T-helper 22 cell (primary cell): ENCODE measurements at regions not wholly inside any gene's neighbourhood (a gene's known extent, or its start where the extent isn't known, plus 50 kb on each side); places are given as distances from the start of the nearest gene placed in this dataset.

Experiments
- DNase-seq: peaks from one replicate; pipeline ENCODE4 v3.0.0-alpha.2; 2020; ENCODE audit warnings: low read depth

DNA sequence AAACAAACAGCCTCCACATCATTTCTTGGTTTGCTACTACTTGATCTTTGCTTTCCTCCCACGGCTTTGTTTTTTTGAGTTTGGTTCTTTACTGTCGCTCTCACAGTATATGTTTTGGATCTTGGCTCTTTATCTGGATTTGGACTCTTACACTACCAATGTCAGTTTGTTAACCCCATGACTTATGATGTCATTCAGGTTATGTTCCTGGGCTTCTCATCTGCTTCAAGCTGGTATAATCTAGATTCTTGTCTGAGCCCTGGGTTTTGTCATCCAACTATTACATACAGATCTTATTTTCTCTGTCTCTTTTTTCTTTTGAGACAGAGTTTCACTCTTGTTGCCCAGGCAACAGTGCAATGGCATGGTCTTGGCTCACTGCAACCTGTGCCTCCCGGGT lies 482.9 kb upstream of the TEX13C start:
- DNase-seq = no peak

GRCh38 chrX:124842205-124842604 lies 477.5 kb upstream of the TEX13C start:
- DNase-seq = no peak

GRCh38 chrX:124860736-124861135 lies 458.9 kb upstream of the TEX13C start:
- DNase-seq = no peak

DNA sequence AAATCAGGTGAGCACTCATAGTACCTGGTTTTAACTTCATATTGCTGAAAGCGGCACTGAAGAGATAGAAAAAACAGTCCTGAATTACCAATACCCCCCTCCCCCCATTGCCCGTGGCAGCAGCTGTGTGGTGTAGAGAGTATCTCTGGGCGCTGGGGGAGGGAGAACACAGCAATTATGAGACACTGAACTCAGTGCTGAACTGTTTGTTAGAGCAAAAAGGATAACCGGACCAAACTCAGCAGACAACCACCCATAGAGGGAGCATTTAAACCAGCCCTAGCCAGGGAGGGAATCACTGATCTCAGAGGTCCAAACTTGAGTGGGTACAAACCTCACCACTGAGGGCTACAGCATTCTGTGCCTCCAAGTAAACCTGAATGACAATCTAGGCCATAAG lies 457.4 kb upstream of the TEX13C start:
- DNase-seq = no peak

DNA sequence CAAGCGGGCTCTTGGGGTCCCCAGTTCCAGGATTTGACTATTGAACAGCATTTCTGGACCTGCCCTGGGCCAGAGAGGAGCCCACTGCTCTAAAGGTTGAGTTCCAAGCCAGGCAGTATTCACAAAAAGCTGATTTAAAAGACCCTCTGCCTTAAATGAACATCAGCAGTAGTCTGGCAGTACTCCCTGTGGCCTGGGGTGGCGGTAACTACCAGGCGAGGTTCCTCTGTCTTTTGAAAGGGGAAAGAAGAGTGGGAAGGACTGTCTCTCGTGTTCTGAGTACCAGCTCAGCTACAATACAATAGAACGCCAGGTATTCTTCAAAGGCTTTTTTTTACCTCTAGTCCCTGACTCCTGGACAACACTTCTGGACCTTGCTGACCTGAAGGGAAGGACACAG lies 456.4 kb upstream of the TEX13C start:
- no peak for DNase-seq

GRCh38 chrX:124887572-124887971 lies 432.1 kb upstream of the TEX13C start:
- no peak for DNase-seq

GRCh38 chrX:124895947-124896346 lies 423.7 kb upstream of the TEX13C start:
- DNase-seq = no peak

- DNase-seq = no peak
These were observed 416.7 kb upstream of the TEX13C start for GRCh38 chrX:124902953-124903352.

GRCh38 chrX:124910611-124911010 lies 409.1 kb upstream of the TEX13C start:
- DNase-seq = no peak

- no peak for DNase-seq
These were observed 402.7 kb upstream of the TEX13C start for GRCh38 chrX:124917011-124917410.

- DNase-seq = no peak
These were observed 394.0 kb upstream of the TEX13C start for GRCh38 chrX:124925681-124926080.

- DNase-seq = no peak
These were observed 388.4 kb upstream of the TEX13C start for GRCh38 chrX:124931241-124931640.

DNA sequence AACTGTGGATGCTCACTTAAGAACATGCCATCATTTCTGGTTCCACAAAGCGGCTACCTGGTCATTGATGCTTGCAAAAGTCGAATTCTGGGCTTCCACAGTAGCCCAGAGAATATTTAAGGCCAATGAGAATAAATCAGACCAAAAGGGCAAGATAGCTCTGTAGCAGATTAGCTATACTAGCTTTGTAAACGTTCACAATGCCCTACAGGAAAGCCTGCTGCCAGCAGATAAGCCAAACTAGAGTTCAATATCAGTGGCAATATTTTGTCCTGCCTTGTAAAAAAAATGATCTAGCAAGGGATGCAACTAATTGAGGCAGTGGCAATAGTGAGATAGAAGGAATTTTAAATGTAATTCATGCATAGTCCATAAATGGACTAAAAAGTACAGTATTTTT lies 387.7 kb upstream of the TEX13C start:
- DNase-seq = no peak

DNA sequence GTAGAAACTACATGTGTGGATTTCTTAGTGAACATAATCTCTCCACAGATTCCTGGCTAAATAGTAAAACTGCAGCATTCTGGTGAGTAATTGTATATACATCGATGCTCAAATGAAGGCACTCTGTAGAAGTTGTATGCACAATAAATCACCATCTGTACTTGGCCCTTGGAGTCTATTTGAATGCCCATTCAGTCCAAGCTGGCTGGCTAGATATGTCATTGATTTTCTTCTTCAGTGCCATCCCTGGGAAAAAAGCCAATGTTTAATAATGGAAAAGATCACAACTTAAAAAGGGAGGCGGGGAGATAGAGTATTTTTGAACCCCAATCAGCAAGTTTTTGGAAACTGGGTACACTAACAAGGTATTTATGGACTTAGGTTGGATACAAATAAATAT lies 381.0 kb upstream of the TEX13C start:
- no peak for DNase-seq

DNA sequence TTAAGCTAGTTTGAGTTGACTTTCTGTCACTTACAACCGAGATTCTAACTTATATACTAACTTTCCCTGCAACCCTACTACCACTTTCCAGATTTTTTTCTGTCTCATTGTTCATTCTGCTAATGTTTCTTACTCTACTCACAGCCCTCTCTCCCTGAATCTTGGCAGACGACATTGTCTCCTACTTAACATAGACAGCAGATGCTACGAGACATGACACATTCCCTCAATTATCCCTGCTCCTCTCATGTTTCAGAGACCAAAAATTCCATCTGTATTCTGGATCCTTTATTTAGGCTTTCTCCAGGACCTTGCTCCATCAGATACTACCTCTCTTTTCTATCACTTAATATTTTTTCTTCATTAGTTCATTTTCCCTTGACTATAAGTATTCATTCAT lies 379.1 kb upstream of the TEX13C start:
- DNase-seq = no peak

DNA sequence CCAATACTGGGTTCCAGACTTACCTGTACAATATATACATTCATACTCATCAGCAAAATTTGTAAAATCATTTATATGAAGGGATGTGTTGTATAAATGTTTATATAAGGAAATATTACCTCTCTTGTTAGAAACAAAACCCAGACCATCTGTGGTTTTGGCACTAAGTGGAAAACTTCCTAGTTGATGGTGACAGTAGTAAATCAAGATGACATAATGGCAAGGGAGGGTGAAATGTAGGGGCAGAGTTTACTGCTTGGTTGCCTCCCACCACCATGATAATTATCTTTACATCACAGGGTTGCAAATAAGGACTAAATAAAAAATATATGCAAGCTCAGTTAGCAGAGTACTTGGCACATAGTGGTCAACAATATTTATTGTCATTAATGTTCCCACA lies 365.3 kb upstream of the TEX13C start:
- no peak for DNase-seq

- DNase-seq = no peak
These were observed 359.2 kb upstream of the TEX13C start for GRCh38 chrX:124960454-124960853.

DNA sequence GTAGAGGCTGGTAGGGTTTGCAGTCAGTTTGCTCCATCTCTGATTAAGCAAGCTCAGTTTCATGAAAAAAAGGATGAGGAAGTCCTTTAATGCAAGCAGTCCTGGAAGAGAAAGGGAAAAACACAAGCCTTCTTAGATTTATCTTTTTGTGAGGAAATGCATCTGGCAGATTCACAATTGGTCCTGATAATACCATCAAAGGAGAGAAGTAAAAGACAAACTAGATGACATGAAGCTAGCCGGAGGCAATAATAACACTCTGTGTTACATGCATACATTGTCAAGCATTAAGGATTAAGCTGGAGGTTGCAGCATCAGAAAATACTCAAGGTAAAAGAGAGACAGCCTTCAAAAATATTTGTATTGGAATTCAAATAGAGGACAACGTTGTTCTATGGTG lies 356.0 kb upstream of the TEX13C start, which contains the start of gene TENM1:
TENM1 (minus strand) TSS at position 101 of the 400 bp plus-strand sequence.
- no peak for DNase-seq

- DNase-seq = no peak
These were observed 344.2 kb upstream of the TEX13C start for GRCh38 chrX:124975456-124975855.

GRCh38 chrX:124981420-124981819 lies 338.3 kb upstream of the TEX13C start:
- no peak for DNase-seq

- DNase-seq = no peak
These were observed 335.4 kb upstream of the TEX13C start for GRCh38 chrX:124984140-124984813.

DNA sequence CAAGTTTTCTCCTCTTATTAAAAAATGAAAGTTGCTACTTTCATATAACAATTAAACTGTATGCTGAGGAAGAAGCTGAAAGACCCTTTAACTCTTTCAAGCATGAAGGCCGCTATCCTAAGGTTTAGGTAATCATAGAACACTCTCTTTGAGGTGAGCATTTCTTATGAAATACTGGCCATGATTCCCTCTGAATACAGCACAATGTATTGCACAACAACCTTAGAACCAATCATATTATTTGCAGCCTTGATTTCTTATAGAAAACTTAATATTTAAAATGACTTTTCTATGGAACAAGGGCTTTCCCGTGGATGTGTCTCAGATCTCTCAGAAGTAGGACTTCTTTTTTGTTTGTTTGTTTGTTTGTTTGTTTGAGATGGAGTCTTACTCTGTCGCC lies 333.4 kb upstream of the TEX13C start:
- DNase-seq = no peak

- DNase-seq = no peak
These were observed 325.9 kb upstream of the TEX13C start for GRCh38 chrX:124993735-124994134.

GRCh38 chrX:124994404-124994803 lies 325.3 kb upstream of the TEX13C start:
- DNase-seq = no peak
